ENCODE measurements at regions not wholly inside any gene's neighbourhood (a gene's known extent, or its start where the extent isn't known, plus 50 kb on each side); places are given as distances from the start of the nearest gene placed in this dataset.

DNA sequence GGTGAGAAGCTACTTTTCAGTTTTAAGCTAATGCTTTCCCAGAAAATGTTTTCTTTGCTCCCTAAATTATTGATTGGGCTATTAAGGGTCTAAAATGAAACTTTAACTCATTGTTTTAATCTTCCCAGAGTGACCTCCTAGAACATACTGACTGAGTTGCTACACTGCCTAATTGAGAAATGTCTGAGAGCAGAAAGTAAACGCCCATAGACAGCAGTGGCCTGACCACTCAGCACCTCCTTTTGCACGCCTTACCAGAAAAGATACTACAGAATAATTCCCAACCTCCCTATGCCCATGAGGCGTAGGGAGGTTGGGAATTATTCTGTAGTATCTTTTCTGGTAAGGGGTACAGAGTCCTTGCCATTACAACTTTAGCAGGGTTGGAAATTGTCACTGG lies 381.8 kb upstream of the LCORL start:
- DNase-seq (ENCODE audit: low read depth, low spot score), result no peak
- in situ Hi-C loops (cut with HindIII; ENCODE audit: low pct_unique_long_range_greater_than_20kb, low sequenced_read_pairs), result no loop called here

DNA sequence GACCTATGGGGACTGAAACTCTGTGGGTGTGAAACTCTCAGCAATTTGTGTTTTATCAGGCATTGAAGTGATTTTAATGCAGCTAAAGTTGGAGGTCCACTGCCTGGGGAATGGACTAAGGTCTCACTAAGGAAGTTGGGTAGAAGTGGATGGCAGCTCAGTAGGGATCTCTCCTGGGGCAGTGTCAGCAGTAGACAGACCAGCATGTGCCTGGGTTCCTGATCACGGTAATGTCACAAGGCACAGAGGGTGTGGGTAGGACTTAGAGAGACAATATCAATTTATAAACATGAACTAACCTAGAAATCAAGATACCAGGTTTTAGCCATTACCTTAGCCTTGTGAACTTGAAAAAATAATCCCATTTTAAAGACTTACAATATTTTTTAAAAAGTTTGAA lies 380.3 kb upstream of the LCORL start:
- DNase-seq (ENCODE audit: low read depth, low spot score), result no peak
- in situ Hi-C loops (cut with HindIII; ENCODE audit: low pct_unique_long_range_greater_than_20kb, low sequenced_read_pairs), result no loop called here

DNA sequence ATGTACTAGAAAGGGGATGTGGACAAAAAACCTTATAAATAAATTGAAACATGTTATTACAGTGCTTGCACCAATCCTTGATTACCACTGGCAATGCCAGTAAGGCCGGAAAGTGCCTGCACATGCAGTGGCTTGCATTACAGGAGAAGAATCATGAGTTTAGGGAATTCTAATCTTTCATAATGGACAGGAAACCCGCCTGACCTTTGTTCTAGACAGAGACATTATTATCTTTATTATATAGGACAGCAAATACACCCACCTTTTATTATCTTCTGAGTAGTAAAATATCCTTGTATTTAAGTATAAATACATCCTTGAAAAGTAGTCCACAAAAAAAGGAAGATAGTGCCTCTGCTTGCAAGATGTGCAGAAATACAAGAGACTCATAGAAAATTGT lies 379.9 kb upstream of the LCORL start:
- in situ Hi-C loops (cut with HindIII; ENCODE audit: low pct_unique_long_range_greater_than_20kb, low sequenced_read_pairs), result no loop called here

DNA sequence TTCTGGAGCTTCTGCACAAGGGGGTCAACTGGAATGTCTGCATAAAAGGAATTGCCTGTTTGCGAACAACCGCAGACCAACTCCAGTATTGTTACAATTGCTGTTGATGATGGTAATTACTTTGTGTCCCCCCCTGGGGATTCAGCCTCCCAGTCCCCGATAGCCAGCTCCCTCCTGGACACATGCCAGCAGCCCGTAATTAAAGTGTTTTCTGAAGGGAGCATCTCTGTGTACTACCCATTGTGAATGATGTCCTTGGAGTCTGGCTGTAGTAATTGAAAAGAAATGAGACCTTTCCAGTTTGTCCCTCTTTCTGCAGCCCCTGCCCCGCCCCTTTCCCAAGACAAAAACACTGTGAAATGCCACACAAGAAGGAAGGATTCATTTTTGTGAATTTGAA lies 377.1 kb upstream of the LCORL start:
- DNase-seq (ENCODE audit: low read depth, low spot score), result no peak
- in situ Hi-C loops (cut with HindIII; ENCODE audit: low pct_unique_long_range_greater_than_20kb, low sequenced_read_pairs), result no loop called here

More for the DNA sequence above, 379.9 kb upstream of the LCORL start:
- no peak for DNase-seq (ENCODE audit: low read depth, low spot score)

DNA sequence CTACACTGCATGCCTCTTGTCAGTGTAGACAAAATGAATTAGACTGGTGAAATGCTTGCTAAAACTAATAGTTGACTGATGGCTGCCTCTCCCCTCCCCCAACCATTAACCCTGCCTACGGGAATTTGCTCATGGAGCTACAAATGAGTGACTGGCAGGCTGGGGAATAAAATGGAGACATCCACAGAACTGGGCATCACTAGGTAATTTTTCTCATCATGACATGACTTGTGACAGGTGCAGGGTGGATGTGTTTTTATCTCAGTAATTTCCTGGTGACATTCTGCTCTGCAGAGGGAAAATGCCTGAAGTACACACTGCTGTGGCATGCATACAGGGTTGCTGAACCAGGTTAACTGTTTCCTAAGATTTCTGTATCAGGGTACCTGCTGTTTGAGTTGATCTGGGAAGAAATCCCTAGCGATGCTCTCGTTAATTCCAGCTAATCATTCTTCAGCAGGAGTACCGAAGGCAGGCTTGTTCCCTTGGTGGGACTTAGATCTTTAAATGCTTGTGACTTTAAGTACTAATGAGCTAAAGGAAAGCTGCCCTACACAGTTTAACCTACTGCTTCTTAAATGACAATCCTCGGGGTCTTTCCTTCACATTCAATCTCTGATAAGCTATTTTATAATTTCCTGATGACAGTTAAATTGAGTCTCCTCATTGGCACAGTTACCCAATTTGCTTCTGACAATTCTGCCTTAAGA lies 376.3 kb upstream of the LCORL start:
- DNase-seq (ENCODE audit: low read depth, low spot score), result no peak
- in situ Hi-C loops (cut with HindIII; ENCODE audit: low pct_unique_long_range_greater_than_20kb, low sequenced_read_pairs), result no loop called here

DNA sequence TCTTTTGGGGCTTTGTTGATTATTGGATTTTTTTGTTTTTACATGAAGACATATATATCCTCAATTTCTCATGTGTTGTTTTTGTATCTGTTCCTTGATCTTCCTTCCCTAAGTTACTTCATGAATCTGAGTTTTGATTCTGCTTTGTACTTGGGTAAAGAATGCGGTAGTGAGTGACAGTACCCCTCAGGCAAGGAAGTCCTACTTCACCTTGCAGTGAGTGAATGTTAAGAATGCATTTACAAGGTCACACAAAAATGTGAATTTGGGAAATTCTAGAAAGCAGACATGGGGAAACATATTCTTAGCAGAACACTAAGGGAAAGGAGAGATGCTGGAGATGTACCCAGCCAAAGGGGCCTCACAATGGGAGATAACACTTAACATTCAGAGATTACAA lies 373.1 kb upstream of the LCORL start:
- in situ Hi-C loops (cut with HindIII; ENCODE audit: low pct_unique_long_range_greater_than_20kb, low sequenced_read_pairs), result no loop called here
- DNase-seq (ENCODE audit: low read depth, low spot score), result no peak

DNA sequence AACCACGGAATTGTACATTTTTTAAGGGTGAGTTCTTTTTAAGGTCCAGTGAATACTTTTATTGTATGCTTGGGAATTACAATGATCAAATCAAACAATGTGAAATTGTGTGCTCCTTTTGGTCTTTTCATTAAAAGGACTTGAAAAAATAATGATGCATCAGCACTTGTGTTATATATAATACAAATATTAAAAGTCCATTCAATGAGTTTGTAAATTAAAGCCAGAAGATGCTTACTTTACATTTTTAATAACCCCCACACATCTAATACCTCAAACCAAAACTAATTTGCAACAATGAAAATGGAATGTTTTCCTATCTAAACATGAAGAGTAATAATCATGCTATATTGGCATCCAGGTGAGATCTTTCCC lies 369.8 kb upstream of the LCORL start:
- DNase-seq (ENCODE audit: low read depth, low spot score), result no peak
- in situ Hi-C loops (cut with HindIII; ENCODE audit: low pct_unique_long_range_greater_than_20kb, low sequenced_read_pairs), result no loop called here

DNA sequence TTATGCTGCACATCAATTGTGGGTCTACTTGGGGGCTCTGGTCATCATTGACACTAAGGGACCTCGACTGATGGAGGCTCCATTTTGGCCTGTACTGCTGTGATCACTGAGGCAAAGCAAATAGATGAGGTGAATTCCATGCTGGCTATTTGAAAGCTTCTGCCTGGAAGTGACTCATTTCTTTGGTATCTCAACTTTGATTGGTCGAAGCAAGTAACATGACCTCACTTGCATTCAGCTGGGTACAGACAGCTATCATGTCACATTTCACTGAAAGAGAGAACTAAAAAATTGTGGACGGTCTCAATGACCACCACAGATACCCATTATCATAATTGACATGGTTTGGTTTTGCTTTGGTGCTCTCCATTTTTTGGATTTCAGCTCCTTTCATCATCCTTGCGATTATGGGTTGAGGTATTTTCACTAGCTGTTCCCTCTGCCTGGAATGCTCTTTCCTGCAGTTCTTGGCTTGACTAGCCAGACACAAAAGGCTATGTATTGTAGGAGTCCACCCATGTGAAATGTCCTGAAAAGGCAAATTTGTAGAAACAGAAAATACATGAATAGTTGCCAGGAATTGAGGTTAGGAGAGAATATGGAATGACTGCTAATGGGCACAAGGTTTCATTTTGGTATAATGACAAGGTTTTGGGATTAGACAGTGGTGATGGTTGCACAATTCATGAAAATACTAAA lies 369.2 kb upstream of the LCORL start:
- in situ Hi-C loops (cut with HindIII; ENCODE audit: low pct_unique_long_range_greater_than_20kb, low sequenced_read_pairs), result no loop called here
- peak; percentile 2 for DNase-seq (ENCODE audit: low read depth, low spot score)

DNA sequence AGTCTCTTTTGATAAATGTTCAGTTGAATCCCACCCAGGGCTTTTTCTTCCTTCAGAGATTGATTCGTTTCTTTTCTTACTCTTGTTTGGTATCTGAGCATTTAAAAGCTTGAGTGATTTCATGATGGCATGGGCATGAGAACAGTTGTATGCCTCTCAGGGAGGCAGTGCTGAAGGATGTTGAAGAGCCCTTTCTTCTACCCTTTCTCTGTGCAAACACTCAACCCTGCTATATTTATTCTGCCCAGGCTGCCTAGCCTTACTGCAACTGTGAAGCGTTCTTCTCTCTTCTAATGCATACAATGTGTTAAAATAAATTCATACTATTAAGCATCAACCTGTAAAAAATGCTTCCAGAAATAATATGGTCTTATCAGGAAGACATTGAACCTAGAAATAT lies 367.6 kb upstream of the LCORL start:
- in situ Hi-C loops (cut with HindIII; ENCODE audit: low pct_unique_long_range_greater_than_20kb, low sequenced_read_pairs), result no loop called here
- DNase-seq (ENCODE audit: low read depth, low spot score), result no peak

DNA sequence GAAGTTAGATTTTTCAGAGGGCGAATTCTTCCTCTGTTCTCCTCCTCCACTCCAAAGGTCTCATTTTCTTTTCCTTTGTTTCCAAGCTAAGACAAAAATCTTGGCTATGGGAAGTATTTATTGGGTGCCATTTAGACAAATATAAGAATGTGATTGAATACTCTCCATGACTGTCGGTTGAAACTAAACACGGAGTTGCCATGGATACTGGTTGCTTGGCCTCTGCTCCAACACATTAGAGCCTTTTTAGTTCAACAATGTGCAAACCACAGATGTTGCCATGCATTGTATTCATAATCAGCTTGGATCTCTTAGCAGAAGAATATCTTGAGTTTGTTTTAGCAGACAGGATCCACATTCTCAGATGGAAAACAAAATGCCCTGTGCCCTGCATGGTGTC lies 366.5 kb upstream of the LCORL start:
- in situ Hi-C loops (cut with HindIII; ENCODE audit: low pct_unique_long_range_greater_than_20kb, low sequenced_read_pairs), result no loop called here
- no peak for DNase-seq (ENCODE audit: low read depth, low spot score)

DNA sequence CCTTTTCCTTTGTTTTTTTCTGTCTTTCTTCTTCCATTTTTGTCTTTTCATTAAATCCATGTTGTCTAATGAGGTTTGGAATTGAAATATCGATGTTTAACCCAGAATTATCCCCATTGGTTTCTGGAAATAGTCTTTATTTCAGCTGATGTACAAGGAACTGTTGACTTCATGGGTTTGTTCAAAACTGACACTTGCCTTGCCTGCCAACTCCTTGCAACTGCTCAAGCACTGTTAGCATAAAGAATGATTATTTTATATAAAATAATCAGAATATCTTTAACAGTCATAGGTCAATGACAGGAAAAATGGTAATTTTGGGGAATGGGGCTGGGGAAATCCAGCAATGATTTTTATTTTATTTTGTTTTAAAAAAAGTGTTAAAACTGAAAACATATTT lies 359.6 kb upstream of the LCORL start:
- in situ Hi-C loops (cut with HindIII; ENCODE audit: low pct_unique_long_range_greater_than_20kb, low sequenced_read_pairs), result no loop called here
- DNase-seq (ENCODE audit: low read depth, low spot score), result no peak

DNA sequence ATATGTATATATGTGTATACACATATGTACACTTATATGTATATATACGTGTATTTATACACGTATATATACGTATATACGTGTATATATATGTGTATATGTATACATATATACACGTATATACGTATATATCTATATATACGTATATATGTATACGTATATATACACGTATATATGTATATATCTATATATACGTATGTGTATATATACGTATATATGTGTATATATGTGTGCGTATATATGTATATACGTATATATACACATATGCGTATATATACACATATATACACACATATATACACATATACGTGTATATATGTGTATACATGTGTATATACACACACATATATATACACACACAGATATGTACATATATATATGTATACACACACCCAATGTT lies 348.0 kb upstream of the LCORL start:
- no peak for DNase-seq (ENCODE audit: low read depth, low spot score)
- in situ Hi-C loops (cut with HindIII; ENCODE audit: low pct_unique_long_range_greater_than_20kb, low sequenced_read_pairs), result no loop called here

DNA sequence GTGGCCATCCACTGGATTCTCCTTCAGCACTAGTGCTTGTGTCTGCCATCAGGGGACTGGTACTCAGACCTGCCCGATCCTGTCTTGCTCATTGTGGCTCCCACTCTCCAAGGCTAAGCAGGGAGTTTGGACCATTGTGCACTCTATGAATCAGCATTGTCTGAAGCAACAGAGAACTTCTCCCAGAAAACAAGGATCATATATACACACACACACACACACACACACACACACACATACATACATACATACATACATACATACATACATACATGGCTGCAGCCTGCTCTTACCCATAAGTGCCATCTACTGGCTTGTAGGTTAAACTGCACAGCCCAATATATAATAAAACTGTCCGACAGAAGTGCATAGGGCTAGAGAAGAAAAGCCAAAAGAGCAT lies 345.3 kb upstream of the LCORL start:
- DNase-seq (ENCODE audit: low read depth, low spot score), result peak; percentile 59
- in situ Hi-C loops (cut with HindIII; ENCODE audit: low pct_unique_long_range_greater_than_20kb, low sequenced_read_pairs), result no loop called here

DNA sequence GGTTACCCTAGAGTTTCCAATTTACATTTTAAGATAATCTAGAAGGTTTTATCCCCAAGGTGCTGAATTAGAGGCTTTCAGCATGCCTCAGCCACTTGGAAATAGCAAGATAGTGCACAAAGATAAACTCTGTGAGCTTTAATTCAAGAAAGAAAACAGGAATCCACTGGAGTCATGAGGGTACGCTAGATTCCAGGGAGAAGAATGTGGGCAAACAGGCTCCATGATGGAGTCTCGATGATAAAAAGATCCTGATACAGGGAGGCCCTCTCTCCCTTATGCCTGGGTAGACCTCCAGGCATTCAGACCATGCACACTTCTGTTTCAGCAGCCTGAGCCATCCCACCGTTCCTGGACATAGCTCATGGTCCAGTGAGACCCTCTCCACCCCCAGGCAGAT lies 344.6 kb upstream of the LCORL start:
- no peak for DNase-seq (ENCODE audit: low read depth, low spot score)
- in situ Hi-C loops (cut with HindIII; ENCODE audit: low pct_unique_long_range_greater_than_20kb, low sequenced_read_pairs), result no loop called here

DNA sequence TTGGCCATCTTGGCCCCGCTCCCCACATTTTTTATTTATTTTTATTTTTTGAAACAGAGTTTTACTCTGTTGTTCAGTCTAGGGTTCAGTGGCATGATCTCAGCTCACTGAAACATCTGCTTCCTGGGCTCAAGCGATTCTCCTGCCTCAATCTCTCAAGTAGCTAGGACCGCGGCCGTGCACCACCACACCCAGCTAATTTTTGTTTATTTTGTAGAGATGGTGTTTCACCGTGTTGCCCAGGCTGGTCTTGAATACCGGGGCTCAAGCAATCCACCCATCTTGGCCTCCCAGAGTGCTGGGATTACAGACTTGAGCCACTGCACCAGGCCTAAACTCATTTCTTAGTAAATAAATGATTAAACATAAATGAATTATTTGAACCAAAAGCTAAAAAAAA lies 322.0 kb upstream of the LCORL start:
- DNase-seq (ENCODE audit: low read depth, low spot score), result no peak
- in situ Hi-C loops (cut with HindIII; ENCODE audit: low pct_unique_long_range_greater_than_20kb, low sequenced_read_pairs), result no loop called here

DNA sequence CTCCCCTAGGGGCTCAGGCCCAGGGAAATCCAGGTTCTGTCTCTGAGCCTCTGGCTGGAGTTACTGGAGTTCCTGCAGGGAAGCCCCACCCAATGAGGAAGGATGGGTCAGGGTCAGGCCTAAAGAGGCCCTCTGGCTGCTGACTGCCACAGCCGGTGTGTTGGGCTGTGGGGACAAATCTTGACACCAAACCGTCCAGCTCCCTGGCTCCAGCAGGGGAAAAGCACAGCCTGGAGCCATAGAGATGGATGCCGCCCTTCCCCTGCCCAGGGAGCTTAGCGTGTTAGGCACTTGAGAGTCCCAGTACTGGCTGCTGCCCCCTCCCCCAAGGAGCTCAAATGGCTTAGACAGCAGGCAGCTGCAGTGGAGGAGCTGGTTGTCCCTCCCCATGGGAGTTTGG lies 321.3 kb upstream of the LCORL start:
- DNase-seq (ENCODE audit: low read depth, low spot score), result no peak
- in situ Hi-C loops (cut with HindIII; ENCODE audit: low pct_unique_long_range_greater_than_20kb, low sequenced_read_pairs), result no loop called here

DNA sequence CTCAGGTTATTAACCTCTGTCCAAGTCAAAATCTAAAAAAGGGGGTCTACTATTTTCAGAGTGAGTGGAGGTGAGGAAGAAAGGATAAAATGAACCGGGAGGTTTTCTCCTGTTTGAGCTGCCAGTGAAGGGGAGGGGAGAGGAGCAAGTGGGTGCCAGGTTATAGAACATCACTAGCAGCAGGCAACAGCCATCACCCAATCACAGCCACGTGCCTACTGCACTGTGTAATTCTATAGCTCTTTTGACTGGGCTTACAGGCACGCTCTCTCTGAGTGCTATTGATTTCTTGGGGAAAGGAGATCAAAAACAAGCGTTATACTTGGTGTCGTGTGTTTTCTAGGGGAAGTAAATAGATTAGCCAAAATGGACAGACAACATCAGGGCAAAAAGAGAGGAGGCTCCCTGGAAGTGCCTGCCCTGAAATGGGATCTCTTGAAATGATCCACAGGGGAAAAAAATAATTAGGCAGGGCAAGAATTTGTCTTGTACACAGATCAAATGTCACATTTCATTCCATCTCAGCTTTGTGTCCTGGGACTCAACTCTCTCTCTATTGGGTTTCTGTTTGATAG lies 300.5 kb upstream of the LCORL start:
- in situ Hi-C loops (cut with HindIII; ENCODE audit: low pct_unique_long_range_greater_than_20kb, low sequenced_read_pairs), result no loop called here
- no peak for DNase-seq (ENCODE audit: low read depth, low spot score)

DNA sequence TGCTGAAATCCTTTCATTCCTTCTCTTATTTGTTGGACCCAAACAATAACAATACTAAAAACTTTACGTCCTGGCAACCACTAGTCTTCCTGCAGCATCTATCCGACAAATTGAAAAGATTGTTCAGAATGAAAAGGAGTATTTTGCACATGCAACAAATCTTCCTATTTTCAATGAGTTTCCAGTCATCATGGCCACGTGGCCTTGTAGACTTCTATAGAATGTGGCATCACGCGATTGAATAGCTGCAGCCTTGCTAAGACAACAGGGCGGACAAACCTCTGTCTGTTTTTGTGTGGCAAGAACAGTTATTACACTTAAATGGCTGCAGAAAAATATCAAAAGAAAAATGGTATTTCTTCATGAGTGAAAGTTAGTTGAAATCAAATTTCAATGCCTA lies 297.9 kb upstream of the LCORL start:
- DNase-seq (ENCODE audit: low read depth, low spot score), result no peak
- in situ Hi-C loops (cut with HindIII; ENCODE audit: low pct_unique_long_range_greater_than_20kb, low sequenced_read_pairs), result no loop called here

DNA sequence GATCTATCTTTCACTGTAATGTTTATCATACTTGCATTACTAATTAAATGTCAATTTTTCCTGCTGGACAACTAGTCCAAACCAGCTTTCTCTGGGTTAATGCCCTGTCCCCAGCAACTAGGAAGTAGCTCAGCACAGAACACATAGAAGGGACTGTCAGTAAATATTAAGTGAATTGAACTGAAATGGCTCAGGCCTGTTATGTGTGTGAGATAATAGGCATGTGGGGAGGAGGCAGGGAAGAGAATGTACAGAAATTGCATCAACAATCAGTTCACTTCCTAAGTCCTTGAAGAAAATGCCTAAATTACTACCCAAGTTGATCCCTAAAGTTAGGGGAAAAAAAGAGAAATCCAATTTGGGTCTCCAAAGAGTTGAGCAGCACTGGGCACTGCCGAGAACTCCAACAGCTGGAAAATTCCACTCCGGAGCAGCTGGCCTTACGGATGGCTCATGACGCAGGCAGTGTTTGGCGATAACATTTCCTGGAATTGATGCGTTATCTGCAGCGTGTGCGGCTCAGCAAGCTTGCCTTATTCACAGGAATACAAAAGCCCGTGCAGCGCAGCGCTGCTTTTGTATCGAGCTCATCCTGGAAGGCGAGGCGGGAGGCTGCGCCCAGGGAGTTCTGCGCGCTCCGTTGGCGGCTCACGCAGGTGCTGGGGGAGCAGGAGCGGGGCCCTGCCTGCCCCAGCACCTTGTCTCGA lies 297.3 kb upstream of the LCORL start:
- no peak for DNase-seq (ENCODE audit: low read depth, low spot score)
- in situ Hi-C loops (cut with HindIII; ENCODE audit: low pct_unique_long_range_greater_than_20kb, low sequenced_read_pairs), result no loop called here

All from SK-MEL-5 (cell line).